ES-I3 (cell line): ENCODE measurements at regions not wholly inside any gene's neighbourhood (a gene's known extent, or its start where the extent isn't known, plus 50 kb on each side); places are given as distances from the start of the nearest gene placed in this dataset.

Source experiments
- H3K36me3 ChIP-seq: 2 replicates; pipeline ENCODE4 v1.6.1; 2013; ENCODE audit warnings: mild to moderate bottlenecking, low read length, control low read depth, moderate library complexity; ENCODE audit not compliant: insufficient read depth
- H3K4me1 ChIP-seq: 2 replicates; pipeline ENCODE4 v1.6.1; 2013; ENCODE audit warnings: mild to moderate bottlenecking, control low read depth, low read length; ENCODE audit not compliant: insufficient read depth
- H3K9ac ChIP-seq: 2 replicates; pipeline ENCODE4 v1.6.1; 2013; ENCODE audit warnings: low read depth, mild to moderate bottlenecking, low read length, moderate library complexity
- H3K9me3 ChIP-seq: 2 replicates; pipeline ENCODE4 v1.6.1; 2013; ENCODE audit warnings: mild to moderate bottlenecking, low read length, moderate library complexity; ENCODE audit not compliant: control insufficient read depth, insufficient read depth

DNA sequence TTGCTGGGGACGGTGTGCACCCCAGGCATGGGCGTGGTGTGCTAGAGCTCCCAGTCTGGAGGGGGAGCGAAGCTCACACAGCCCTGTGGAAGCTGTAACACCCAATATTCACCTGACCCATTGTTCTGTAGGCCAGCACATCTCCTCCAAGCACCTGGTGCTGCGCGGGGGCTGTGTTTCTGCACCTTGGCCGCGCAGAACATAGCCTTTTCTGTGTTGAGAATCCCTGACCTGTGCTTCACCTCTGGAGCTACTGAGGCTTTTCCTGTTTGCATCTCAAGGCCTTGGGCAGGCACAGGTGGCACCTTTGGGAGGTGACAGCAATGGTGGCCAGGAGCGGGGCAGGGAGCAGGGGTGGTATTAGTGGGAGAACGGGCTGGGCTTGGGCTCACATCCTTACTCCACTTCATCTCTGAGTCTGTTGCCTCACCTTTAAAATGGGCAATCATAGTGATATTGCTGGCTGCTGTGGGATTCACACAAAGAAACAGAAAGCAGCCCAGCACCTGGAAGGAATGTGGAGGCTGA is 343.9 kb upstream of the AJAP1 start:
- Histone ChIP-seq H3K36me3 (no peaks in the 10 kb centered on the region), H3K9me3 (peaks cover 5% of the 10 kb centered on the region; the same call in 1 of the 2 replicates), H3K4me1 (no peaks in the 10 kb centered on the region), H3K9ac (no peak overlapping the region)

DNA sequence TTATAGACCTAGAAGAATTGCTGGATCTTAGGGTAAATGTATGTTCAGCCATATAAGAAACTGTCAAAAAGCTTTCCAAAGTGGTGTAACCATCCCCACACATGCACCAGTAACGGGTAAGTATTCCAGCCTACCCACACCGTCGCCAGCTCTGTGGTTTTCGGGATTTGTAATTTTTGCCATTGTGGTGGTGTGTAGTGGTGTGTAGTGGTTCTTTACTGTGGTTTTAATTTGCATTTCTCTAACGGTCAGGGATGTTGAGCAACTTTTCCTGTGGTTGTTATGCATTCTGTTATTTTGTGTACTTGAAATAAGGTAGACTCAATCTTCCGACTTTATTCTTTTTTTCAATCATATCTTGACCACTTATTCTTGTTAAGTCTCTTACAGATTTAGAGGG is 342.4 kb upstream of the AJAP1 start:
- no peaks in the 10 kb centered on the region for H3K36me3 ChIP-seq
- no peaks in the 10 kb centered on the region for H3K4me1 ChIP-seq
- H3K9me3 ChIP-seq = peaks cover 5% of the 10 kb centered on the region; the same call in 1 of the 2 replicates
- no peak overlapping the region for H3K9ac ChIP-seq

DNA sequence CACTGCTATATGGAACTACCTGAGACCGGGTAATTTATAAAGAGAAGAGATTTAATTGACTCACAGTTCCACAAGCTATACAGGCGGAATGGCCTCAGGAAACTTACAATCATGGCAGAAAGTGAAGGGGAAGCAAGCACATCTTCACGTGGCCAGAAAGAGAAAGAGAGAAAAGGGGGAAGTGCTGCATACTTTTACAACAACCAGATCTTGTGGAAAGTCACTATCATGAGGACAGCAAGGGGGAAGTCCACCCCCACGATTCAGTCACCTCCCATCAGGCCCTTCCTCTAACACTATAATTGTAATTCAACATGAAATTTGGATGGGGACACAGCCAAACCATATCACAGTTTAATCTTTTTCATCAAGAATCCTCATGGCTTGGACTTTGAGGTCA is 339.2 kb upstream of the AJAP1 start:
- no peaks in the 10 kb centered on the region for H3K4me1 ChIP-seq
- H3K9me3 ChIP-seq = peaks cover 5% of the 10 kb centered on the region; the same call in 1 of the 2 replicates
- H3K9ac ChIP-seq = no peak overlapping the region
- H3K36me3 ChIP-seq = no peaks in the 10 kb centered on the region

DNA sequence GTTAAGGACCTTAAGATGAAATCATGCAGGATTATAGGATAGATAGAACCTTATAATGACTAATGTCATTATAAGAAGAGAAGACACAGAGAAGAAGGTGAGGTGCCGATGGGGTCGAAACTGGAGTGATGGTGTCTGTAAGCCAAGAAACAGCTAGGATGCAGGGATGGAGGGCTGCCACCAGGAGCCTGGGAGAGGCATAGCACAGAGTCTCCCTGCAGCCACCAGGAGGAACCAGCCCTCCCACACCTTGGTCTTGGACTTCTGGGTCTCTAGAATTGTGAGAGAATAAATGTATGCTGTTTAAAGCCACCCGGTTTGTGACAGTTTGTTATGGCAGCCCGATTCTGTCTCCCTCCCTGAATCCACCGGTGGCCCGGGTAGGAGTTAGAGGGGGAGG is 337.2 kb upstream of the AJAP1 start:
- H3K9me3 ChIP-seq = peaks cover 5% of the 10 kb centered on the region; the same call in 1 of the 2 replicates
- H3K9ac ChIP-seq = no peak overlapping the region
- H3K4me1 ChIP-seq = no peaks in the 10 kb centered on the region
- H3K36me3 ChIP-seq = no peaks in the 10 kb centered on the region

DNA sequence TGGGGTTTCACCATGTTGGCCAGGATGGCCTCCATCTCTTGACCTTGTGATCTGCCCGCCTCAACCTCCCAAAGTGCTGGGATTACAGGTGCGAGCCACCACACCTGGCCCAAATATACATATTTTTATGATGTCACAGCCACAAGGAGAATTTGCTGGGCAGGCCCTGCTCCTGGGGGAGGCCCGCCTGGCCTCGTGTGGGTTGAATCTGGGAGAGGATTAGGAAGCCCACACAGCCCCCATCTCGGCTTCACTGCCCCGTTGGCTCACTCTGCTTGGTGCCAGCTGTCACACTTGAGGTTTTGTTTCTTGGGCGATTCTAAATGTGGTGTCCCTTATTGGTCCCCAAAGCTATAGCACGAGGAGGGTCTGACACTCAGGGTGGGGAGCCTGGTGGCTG is 335.7 kb upstream of the AJAP1 start:
- no peak overlapping the region for H3K9ac ChIP-seq
- no peaks in the 10 kb centered on the region; the same call in 1 of the 2 replicates for H3K9me3 ChIP-seq
- no peaks in the 10 kb centered on the region for H3K4me1 ChIP-seq
- H3K36me3 ChIP-seq = no peaks in the 10 kb centered on the region

DNA sequence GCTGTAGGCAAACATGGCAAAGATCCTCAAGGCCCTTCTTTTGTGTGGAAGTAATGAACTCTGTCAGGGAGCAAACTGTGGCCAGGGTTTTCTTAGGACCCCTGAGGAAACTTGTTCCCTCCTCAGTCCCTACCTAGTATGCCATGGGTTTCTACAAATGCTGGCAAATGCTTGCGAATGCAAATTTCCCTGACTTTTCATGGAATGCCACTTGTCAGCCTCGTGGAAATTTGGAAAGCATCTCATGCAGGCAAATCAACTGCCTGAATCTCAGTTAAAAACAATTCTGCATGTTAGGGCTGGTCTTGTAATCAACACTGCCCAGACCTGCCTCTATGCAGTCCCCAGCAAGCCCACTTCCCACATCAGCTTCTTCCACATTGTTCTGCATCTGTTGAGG is 334.9 kb upstream of the AJAP1 start:
- Histone ChIP-seq H3K4me1 (no peaks in the 10 kb centered on the region), H3K9me3 (no peaks in the 10 kb centered on the region; the same call in 1 of the 2 replicates), H3K9ac (no peak overlapping the region), H3K36me3 (no peaks in the 10 kb centered on the region)

DNA sequence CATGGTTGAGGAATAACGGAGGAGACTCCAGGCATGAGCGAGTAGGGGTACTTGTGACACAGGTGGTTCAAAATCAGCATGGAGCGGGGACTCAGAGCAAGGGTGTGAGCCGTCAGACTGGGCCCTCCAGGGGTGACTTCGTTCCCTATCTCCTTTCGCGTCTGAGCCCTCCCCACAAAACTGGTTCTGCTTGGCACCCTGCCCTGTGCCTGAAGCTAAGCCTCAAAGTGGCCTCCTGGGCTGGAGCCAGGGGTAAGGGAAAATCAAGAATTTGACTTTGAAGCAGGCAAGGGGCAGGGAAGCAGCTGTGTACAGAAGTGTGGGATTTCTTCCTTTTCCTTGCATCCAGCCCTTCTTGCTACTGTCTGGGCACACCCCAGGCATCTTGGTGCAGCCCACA is 331.5 kb upstream of the AJAP1 start:
- no peaks in the 10 kb centered on the region for H3K36me3 ChIP-seq
- H3K4me1 ChIP-seq = no peaks in the 10 kb centered on the region
- no peaks in the 10 kb centered on the region; the same call in 1 of the 2 replicates for H3K9me3 ChIP-seq
- no peak overlapping the region for H3K9ac ChIP-seq

DNA sequence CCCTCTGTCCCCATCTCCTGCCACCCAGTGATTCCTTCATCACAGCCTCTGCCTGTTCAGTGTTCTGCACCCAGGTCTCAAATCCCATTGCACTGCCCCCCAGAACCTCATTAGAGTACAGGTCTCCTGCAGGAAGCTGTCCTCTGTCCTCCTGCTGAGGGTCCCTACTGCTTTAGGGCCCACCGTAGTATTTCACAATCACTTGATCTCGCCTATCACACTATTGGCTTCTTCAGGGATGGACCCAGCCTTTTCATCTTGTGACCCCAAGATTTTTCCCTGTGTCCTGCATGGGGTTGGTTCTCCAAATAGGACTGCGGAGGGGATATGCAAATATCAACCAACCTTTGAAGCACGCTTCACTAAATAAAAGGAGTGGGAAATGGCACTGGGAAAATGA is 331.1 kb upstream of the AJAP1 start:
- no peak overlapping the region for H3K9ac ChIP-seq
- H3K4me1 ChIP-seq = no peaks in the 10 kb centered on the region
- H3K36me3 ChIP-seq = no peaks in the 10 kb centered on the region
- H3K9me3 ChIP-seq = no peaks in the 10 kb centered on the region; the same call in 1 of the 2 replicates

DNA sequence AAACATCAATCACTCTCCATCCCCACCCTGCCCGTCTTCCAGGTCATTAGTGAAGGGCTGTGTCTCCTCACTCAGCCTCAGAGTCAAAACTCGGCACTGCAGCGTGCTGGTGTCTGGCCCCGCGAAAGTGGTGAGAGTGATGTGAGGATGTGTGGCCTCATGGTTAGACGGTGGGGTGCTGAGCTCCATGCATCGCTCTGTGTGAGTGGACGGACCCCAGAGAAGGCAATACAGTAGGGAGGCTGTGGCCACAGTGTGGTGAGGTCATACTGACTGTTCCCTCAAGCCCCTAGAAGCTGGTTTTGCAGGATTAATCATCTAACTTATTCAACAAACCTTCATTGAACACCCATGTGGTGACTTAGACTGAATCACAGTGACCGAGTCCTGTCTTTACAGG is 329.9 kb upstream of the AJAP1 start:
- Histone ChIP-seq H3K9ac (no peak overlapping the region), H3K9me3 (no peaks in the 10 kb centered on the region; the same call in 1 of the 2 replicates), H3K36me3 (no peaks in the 10 kb centered on the region), H3K4me1 (no peaks in the 10 kb centered on the region)

DNA sequence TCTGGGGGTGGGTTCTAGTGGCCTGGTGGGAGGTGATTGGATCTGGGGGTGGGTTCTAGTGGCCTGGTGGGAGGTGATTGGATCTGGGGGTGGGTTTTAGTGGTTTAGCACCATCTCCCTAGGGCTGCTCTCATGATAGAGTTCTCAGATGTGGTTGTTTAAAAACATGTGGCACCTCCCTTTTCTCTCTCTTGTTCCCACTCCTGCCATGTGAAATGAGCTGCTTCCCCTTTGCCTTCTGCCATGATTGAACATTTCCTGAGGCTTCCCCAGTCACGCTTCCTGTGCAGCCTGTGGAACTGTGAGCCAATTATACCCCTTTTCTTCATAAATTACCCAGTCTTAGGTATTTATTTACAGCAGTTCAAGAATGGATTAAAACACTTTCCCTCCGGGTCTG is 327.3 kb upstream of the AJAP1 start:
- Histone ChIP-seq H3K36me3 (no peaks in the 10 kb centered on the region), H3K4me1 (no peaks in the 10 kb centered on the region), H3K9me3 (no peaks in the 10 kb centered on the region; the same call in 1 of the 2 replicates), H3K9ac (no peak overlapping the region)

DNA sequence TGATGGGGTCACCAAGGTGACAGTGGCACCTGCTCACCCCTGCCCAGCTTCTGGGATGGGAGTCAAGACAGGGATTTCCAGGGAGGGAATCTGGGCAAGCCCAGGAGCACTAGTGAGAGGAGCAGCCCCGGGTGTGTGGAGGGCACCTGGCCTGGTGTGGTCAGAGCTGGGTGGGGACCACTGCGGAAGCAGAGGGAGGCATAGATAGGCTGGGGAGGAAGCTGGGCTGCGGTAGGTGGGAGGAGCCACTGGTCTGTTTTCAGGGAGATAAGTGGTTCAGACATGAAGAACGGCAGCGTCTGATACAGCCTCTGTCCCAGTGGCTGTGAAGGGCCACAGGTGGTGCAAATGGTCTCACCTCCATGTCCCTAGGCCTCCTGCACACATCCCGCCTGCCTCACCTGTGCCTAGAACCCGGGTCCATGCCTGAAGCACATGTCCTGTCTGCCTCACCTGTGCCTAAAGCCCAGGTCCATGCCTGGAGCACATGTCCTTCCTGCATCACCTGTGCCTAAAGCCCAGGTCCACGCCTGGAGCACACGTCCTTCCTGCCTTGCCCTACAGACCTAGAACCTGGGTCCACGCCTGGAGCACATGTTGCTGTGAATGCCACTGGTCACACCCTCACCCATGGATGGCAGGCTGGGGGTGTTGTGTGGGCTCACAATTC is 325.9 kb upstream of the AJAP1 start:
- no peaks in the 10 kb centered on the region for H3K36me3 ChIP-seq
- no peak overlapping the region for H3K9ac ChIP-seq
- H3K9me3 ChIP-seq = no peaks in the 10 kb centered on the region; the same call in 1 of the 2 replicates
- H3K4me1 ChIP-seq = no peaks in the 10 kb centered on the region

DNA sequence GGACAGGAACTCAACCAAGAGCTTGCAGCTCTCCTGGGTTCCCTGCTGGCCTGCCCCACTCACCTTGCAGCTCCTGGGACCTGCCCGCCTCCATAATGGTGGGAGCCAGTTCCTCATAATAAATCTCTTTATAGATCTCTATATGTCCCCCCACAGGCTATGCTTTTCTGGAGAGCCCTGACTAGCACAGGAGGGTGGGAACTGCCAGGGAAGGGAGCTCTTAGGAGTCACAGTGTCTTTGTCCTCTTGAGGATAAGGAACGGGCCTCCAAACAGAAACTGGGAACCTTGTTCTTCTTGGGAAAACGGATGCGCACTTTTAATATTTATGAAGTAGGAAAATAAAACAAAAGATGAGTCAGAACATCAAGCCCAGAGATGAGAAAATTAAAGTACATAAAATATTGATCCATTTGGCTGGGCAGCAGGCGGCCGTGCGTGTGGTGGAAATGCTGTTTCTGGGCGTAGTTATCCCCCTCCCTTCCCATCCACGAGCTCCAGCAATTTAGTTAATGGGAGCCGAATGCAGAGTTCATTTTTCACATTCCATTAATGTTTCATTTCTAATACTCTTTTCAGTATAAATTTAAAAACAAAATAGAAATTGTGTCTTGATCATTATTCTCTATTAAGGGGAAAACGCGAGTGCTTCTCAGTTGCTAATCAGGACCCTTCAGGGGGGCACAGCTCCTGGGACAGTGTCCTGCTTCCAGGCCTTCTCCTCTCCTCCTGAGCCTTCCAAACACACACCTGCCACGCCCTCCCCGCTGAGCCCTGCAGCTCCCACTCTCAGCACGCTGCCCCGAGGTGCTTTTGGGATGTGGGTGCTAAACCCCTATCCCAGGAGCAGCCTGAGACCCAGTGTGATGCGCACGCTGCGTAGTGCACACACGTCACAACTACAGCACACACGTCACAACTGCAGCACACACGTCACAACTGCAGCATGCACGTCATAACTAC is 323.3 kb upstream of the AJAP1 start:
- Histone ChIP-seq H3K4me1 (no peaks in the 10 kb centered on the region), H3K9ac (no peak overlapping the region), H3K36me3 (no peaks in the 10 kb centered on the region), H3K9me3 (no peaks in the 10 kb centered on the region; the same call in 1 of the 2 replicates)

DNA sequence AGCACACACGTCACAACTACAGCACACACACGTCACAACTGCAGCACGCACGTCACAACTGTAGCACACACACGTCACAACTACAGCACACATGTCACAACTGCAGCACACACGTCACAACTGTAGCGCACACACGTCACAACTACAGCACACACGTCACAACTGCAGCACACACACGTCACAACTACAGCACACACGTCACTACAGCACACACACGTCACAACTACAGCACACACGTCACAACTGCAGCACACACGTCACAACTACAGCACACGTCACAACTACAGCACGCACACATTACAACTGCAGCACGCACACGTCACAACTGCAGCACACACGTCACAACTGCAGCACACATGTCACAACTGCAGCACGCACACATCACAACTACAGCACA is 322.6 kb upstream of the AJAP1 start:
- Histone ChIP-seq H3K36me3 (no peaks in the 10 kb centered on the region), H3K4me1 (no peaks in the 10 kb centered on the region), H3K9me3 (no peaks in the 10 kb centered on the region; the same call in 1 of the 2 replicates), H3K9ac (no peak overlapping the region)

DNA sequence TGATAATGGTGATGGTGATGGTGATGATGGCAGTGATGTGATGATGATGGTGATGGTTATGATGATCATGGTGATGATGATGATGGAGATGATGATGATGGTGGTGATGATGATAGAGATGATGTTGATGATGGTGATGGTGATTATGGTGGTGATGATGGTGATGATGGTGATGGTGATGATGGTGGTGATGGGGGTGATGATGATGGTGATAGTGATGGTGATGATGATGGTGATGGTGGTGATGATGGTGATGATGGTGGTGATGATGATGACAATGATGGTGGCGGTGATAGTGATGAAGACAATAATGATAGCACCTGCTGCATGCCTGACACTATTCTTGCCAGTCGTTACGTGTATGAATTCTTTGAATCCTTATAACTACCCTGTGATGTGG is 317.9 kb upstream of the AJAP1 start:
- Histone ChIP-seq H3K9ac (no peak overlapping the region), H3K9me3 (peaks cover 3% of the 10 kb centered on the region), H3K36me3 (no peaks in the 10 kb centered on the region)

More for the DNA sequence above, 317.9 kb upstream of the AJAP1 start:
- no peaks in the 10 kb centered on the region for H3K4me1 ChIP-seq
